ENCODE measurements at regions not wholly inside any gene's neighbourhood (a gene's known extent, or its start where the extent isn't known, plus 50 kb on each side); places are given as distances from the start of the nearest gene placed in this dataset.

- Histone ChIP-seq H3K9me3 (no peaks in the 10 kb centered on the region), H3K36me3 (no peaks in the 10 kb centered on the region), H3K4me1 (no peaks in the 10 kb centered on the region), H3K27ac (no peak overlapping the region), H3K4me3 (no peak overlapping the region), H3K27me3 (no peaks in the 10 kb centered on the region)
- DNase-seq: no peak
- TF ChIP-seq, protein P1, sequence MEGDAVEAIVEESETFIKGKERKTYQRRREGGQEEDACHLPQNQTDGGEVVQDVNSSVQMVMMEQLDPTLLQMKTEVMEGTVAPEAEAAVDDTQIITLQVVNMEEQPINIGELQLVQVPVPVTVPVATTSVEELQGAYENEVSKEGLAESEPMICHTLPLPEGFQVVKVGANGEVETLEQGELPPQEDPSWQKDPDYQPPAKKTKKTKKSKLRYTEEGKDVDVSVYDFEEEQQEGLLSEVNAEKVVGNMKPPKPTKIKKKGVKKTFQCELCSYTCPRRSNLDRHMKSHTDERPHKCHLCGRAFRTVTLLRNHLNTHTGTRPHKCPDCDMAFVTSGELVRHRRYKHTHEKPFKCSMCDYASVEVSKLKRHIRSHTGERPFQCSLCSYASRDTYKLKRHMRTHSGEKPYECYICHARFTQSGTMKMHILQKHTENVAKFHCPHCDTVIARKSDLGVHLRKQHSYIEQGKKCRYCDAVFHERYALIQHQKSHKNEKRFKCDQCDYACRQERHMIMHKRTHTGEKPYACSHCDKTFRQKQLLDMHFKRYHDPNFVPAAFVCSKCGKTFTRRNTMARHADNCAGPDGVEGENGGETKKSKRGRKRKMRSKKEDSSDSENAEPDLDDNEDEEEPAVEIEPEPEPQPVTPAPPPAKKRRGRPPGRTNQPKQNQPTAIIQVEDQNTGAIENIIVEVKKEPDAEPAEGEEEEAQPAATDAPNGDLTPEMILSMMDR (IDR thresholded peaks at IDR 0.05): peak; percentile 29
- intact Hi-C loops (cut with DNase I): no loop called here
- ATAC-seq: no peak
Measured at GRCh38 chr7:95718577-95719410, 53.6 kb upstream of the DYNC1I1 start.

GRCh38 chr7:95716357-95717122 is 55.8 kb upstream of the DYNC1I1 start:
- H3K27ac ChIP-seq: no peak overlapping the region
- no peaks in the 10 kb centered on the region for H3K4me1 ChIP-seq
- H3K9me3 ChIP-seq: no peaks in the 10 kb centered on the region
- TF ChIP-seq, protein P1 (IDR thresholded peaks at IDR 0.05): no peak
- DNase-seq: no peak
- ATAC-seq: no peak
- no peak overlapping the region for H3K4me3 ChIP-seq
- intact Hi-C loops (cut with DNase I): no loop called here
- no peaks in the 10 kb centered on the region for H3K27me3 ChIP-seq
- no peaks in the 10 kb centered on the region for H3K36me3 ChIP-seq

- H3K27ac ChIP-seq: no peak overlapping the region
- TF ChIP-seq, protein P1 (IDR thresholded peaks at IDR 0.05): no peak
Measured at GRCh38 chr7:95715274-95715673, 57.1 kb upstream of the DYNC1I1 start.

GRCh38 chr7:95710711-95711110 is 61.6 kb upstream of the DYNC1I1 start:
- Histone ChIP-seq H3K27ac (no peak overlapping the region), H3K4me3 (no peak overlapping the region), H3K36me3 (no peaks in the 10 kb centered on the region), H3K27me3 (no peaks in the 10 kb centered on the region), H3K9me3 (no peaks in the 10 kb centered on the region), H3K4me1 (no peaks in the 10 kb centered on the region)
- TF ChIP-seq, protein P1 (IDR thresholded peaks at IDR 0.05): no peak
- DNase-seq: no peak
- intact Hi-C loops (cut with DNase I): no loop called here
- ATAC-seq: no peak

More at GRCh38 chr7:95715274-95715673, 57.1 kb upstream of the DYNC1I1 start:
- no peak for ATAC-seq
- no peaks in the 10 kb centered on the region for H3K36me3 ChIP-seq
- H3K4me3 ChIP-seq: no peak overlapping the region
- intact Hi-C loops (cut with DNase I): no loop called here
- no peaks in the 10 kb centered on the region for H3K27me3 ChIP-seq
- no peaks in the 10 kb centered on the region for H3K4me1 ChIP-seq
- H3K9me3 ChIP-seq: no peaks in the 10 kb centered on the region
- DNase-seq: no peak

GRCh38 chr7:95700917-95701316 is 71.4 kb upstream of the DYNC1I1 start:
- TF ChIP-seq, protein P1 (IDR thresholded peaks at IDR 0.05): no peak
- H3K4me1 ChIP-seq: no peaks in the 10 kb centered on the region
- no peaks in the 10 kb centered on the region for H3K9me3 ChIP-seq
- no peaks in the 10 kb centered on the region for H3K27me3 ChIP-seq
- intact Hi-C loops (cut with DNase I): no loop called here
- no peaks in the 10 kb centered on the region for H3K36me3 ChIP-seq
- no peak overlapping the region for H3K4me3 ChIP-seq
- DNase-seq: no peak
- no peak for ATAC-seq
- no peak overlapping the region for H3K27ac ChIP-seq

Data from upper lobe of right lung (tissue), 1 donor.